ENCODE measurements at regions not wholly inside any gene's neighbourhood (a gene's known extent, or its start where the extent isn't known, plus 50 kb on each side); places are given as distances from the start of the nearest gene placed in this dataset.
"Not testable (repeated sequence)": the region's sequence is repeated elsewhere in the genome, so short reads cannot be mapped to it uniquely, and the experiment has no call there.

DNA sequence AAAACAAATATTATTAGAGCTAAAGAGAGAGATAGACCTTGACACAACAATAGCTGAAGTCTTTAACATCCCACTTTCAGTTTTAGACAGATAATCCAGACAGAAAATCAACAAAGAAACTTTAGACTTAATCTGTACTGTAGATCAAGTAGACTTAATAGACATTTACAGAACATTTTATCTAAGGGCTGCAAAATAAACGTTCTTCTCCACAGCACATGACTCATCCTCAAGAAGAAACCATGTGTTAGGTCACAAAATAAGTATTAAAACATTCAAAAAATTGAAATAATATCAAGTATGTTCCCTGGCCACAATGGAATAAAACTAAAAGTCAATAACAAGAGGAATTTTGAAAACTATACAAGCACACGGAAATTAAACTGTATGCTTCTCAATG, 1510.3 kb upstream of the PCDH10 start:
- no peak for DNase-seq (ENCODE audit: low read depth)

DNA sequence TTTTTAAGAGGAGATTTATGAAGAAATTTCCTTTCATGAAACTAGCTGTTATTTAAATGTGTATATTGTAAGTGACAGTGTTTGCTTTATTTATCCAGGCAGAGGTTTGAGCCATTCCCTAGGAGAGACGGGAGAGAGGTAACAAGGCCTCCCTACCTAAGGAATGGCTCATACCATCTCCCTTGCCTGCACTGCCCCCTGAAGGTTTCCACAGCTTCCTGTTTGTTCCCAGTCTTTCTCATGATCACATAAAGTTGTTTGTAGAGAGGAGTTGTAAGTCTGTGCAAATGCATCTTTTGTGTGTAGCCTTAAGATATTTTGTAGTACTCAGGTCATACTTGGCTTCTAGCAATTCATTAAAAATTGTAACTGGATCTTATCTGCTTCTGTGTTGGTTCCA, 1504.5 kb upstream of the PCDH10 start:
- DNase-seq (ENCODE audit: low read depth): no peak

DNA sequence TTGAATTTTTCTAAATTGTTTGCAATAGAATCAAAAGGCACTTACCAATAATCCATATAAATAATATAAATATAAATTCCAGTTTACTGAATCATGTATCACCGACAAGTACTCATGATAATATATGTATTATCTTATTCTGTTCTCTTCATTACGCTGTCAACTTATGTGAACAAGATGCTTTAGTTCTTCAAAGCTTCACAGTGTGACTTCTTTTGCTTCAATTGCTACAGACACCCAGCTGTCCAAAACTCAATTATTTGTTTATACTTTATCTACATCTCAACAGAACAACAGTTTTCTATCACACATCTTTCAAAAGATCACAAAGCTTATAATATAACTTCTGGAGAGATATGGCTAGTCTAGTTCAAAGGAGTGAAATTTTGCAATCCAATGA, 1499.9 kb upstream of the PCDH10 start:
- no peak for DNase-seq (ENCODE audit: low read depth)

DNA sequence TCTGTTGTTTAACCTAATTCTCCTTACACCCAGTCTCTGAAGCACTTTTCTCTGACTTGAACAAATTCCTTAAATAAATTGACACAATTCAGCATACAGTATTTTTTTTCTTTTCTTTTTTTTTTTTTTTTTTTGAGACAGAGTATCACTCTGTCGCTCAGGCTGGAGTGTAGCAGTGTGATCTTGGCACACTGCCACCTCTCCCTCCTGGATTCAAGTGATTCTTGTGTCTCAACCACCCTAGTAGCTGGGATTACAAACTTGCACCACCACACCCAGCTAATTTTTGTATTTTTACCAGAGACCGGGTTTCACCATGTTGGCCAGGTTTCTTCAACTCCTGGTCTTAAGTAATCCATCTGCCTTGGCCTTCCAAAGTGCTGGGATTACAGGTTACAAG, 1498.1 kb upstream of the PCDH10 start:
- DNase-seq (ENCODE audit: low read depth): no peak

DNA sequence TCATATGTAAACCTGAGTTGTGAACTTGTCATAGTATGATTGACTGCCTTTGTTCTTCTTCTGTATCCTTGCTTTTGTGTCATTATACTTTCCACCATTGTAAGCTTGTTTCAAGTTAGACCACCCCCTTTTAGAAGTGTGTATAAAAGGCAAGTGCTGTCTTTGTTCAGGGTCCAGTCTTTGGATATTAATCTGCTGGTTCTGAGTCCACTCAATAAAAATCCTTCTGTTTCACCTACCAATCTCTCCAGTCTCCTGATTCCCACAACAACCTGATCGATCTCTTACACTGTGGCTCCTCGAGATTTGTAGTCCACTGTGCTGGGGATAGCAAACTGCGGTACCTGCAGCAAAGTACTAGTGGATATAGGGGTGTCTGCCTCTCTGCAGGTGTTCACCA, 1465.8 kb upstream of the PCDH10 start:
- not testable (repeated sequence) for DNase-seq (ENCODE audit: low read depth)

DNA sequence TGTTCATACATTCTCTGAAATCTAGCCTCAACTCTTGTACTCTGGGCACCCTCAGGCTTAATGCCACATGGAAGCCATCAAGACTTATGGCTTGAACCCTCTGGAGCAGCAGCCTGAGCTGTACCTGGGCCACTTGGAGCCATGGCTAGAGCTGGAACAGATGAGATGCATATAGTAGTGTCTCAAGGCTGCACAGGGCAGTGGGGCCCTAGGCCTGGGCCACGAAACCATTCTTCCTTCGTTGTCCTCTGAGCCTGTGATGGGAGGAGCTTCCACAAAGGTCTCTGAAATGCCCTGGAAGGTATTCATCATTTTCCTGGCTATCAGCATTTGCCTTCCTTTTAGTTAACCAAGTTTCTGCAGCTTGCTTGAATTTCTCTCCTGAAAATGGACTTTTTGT, 1427.2 kb upstream of the PCDH10 start:
- DNase-seq (ENCODE audit: low read depth): no peak

DNA sequence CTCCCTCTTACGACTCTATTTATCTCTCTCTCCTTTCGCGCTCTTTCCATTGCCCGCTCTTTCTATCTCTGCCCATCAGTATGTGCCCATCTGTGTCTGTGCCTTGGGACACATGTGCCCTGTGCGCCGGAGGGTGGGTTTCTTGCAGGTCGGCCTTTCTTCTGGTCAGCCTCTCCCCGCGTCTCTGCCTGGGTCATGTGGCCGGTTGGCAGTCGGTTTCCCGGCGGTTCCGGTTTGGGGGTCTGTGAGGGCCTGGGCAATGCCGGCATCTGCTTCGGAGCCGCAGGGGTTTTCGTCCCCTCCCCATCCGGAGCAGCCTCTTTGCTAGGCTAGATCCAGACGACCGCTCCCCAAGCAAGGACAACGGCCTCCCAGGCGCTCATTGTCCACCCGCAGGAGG, 1426.0 kb upstream of the PCDH10 start:
- DNase-seq (ENCODE audit: low read depth): not testable (repeated sequence)

DNA sequence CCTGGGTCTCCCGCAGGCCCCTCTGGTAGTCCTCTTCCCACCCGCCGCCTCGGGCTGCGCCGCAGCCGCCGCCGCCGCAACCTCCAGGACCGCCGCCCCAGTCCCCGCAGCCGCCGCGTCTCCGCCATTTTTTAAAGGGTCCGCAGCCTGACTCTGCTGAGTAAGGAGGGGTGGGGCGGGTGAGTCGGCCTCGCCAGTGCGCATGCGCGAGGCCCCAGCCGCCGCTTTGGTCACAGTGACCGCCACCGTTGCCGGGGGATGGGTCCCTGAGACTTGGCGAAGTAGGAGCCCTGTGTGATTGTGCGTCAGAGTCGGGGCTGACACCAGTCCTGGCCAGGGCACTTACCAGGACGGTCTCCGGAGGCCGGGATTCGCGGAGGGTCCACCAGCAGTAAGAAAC, 1424.2 kb upstream of the PCDH10 start:
- not testable (repeated sequence) for DNase-seq (ENCODE audit: low read depth)

DNA sequence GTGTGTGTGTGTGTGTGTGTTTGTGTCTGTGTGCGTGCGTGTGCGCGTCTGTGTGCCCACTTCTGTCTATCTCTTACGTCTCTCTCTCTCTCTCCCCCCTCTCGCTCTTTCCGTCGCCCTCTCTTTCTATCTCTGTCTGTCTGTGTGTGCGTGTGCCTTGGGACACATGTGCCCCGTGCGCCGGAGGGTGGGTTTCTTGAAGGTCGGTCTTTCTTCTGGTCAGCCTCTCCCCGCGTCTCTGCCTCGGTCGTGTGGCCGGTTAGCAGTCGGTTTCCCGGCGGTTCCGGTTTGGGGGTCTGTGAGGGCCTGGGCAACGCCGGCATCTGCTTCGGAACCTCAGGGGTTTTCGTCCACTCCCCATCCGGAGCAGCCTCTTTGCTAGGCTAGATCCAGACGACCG, 1423.6 kb upstream of the PCDH10 start:
- DNase-seq (ENCODE audit: low read depth): not testable (repeated sequence)

DNA sequence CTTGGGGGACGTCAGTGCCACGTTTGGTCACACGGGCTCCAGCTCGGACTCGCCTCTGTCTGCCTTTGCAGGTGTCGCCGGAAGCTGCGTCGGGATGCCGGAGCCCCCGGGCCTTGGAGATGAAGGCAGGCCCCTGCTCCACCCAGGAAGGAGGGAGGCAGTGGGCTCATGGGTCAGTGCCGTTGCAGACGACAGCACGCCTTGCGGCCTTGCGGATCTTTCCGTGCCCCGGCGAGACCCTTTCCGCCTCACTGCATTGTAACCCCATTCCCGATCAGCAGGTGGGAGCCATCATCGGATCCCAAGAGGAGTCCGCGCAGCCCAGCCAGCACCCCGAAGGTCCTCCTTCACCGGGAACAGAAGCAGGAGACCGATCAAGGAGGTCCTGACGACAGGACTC, 1422.2 kb upstream of the PCDH10 start:
- not testable (repeated sequence) for DNase-seq (ENCODE audit: low read depth)

DNA sequence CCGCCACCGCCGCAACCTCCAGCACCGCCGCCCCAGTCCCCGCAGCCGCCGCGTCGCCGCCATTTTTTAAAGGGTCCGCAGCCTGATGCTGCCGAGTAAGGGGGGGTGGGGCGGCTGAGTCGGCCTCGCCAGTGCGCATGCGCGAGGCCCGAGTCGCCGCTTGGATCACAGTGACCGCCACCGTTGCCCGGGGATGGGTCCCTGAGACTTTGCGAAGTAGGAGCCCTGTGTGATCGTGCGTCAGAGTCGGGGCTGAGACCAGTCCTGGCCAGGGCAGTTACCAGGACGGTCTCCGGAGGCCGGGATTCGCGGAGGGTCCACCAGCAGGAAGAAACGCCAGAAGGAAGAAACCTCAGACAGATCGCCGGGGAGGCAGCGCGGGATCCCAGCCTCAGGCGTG, 1421.7 kb upstream of the PCDH10 start:
- not testable (repeated sequence) for DNase-seq (ENCODE audit: low read depth)

DNA sequence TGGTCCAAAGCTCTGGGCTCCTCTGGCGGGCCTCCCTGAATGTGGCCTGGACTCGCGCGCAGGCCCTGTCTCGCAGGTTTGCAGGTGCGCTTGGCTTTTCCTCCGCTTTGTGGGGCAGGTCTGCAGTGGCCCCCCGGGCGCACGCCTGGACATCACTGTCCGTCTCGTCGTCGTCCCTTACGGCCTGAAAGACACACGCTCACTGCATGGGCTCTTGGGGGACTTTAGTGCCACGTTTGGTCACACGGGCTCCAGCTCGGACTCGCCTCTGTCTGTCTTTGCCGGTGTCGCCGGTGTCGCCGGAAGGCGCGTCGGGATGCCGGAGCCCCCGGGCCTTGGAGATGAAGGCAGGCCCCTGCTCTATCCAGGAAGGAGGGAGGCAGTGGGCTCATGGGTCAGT, 1419.9 kb upstream of the PCDH10 start:
- not testable (repeated sequence) for DNase-seq (ENCODE audit: low read depth)

DNA sequence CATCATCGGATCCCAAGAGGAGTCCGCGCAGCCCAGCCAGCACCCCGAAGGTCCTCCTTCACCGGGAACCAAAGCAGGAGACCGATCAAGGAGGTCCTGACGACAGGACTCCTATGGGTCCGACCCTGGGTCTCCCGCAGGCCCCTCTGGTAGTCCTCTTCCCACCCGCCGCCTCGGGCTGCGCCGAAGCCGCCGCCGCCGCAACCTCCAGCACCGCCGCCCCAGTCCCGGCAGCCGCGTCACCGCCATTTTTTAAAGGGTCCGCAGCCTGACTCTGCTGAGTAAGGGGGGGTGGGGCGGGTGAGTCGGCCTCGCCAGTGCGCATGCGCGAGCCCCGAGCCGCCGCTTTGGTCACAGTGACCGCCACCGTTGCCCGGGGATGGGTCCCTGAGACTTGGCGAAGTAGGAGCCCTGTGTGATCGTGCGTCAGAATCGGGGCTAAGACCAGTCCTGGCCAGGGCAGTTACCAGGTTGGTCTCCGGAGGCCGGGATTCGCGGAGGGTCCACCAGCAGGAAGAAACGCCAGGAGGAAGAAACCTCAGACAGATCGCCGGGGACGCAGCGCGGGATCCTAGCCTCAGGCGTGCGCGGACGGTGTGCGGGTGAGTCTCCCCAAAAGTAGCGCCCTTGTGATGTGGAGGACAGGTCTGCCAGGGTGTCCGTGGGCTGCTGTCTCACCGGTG, 1419.2 kb upstream of the PCDH10 start:
- DNase-seq (ENCODE audit: low read depth): not testable (repeated sequence)

DNA sequence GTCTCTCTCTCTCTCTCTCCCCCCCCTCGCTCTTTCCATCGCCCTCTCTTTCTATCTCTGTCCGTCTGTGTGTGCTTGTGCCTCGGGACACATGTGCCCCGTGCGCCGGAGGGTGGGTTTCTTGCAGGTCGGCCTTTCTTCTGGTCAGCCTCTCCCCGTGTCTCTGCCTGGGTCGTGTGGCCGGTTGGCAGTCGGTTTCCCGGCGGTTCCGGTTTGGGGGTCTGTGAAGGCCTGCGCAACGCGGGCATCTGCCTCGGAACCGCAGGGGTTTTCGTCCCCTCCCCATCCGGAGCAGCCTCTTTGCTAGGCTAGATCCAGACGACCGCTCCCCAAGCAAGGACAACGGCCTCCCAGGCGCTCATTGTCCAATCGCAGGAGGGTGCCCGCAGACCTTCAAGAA, 1418.5 kb upstream of the PCDH10 start:
- DNase-seq (ENCODE audit: low read depth): not testable (repeated sequence)

DNA sequence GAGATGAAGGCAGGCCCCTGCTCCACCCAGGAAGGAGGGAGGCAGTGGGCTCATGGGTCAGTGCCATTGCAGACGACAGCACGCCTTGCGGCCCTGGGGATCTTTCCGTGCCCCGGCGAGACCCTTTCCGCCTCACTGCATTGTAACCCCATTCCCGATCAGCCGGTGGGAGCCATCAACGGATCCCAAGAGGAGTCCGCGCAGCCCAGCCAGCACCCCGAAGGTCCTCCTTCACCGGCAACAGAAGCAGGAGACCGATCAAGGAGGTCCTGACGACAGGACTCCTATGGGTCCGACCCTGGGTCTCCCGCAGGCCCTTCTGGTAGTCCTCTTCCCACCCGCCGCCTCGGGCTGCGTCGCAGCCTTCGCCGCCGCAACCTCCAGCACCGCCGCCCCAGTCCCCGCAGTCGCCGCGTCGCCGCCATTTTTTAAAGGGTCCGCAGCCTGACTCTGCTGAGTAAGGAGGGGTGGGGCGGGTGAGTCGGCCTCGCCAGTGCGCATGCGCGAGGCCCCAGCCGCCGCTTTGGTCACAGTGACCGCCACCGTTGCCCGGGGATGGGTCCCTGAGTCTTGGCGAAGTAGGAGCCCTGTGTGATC, 1417.0 kb upstream of the PCDH10 start:
- DNase-seq (ENCODE audit: low read depth): not testable (repeated sequence)

DNA sequence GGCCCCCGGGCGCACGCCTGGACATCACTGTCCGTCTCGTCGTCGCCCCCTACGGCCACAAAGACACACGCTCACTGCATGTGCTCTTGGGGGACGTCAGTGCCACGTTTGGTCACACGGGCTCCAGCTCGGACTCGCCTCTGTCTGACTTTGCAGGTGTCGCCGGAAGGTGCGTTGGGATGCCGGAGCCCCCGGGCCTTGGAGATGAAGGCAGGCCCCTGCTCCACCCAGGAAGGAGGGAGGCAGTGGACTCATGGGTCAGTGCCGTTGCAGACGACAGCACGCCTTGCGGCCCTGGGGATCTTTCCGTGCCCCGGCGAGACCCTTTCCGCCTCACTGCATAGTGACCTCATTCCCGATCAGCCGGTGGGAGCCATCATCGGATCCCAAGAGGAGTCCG, 1414.8 kb upstream of the PCDH10 start:
- DNase-seq (ENCODE audit: low read depth): not testable (repeated sequence)

DNA sequence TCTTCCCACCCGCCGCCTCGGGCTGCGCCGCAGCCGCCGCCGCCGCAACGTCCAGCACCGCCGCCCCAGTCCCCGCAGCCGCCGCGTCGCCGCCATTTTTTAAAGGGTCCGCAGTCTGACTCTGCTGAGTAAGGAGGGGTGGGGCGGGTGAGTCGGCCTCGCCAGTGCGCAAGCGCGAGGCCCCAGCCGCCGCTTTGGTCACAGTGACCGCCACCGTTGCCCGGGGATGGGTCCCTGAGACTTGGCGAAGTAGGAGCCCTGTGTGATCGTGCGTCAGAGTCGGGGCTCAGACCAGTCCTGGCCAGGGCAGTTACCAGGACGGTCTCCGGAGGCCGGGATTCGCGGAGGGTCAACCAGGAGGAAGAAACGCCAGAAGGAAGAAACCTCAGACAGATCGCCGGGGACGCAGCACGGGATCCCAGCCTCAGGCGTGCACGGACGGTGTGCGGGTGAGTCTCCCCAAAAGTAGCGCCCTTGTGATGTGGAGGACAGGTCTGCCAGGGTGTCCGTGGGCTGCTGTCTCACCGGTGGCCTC, 1414.2 kb upstream of the PCDH10 start:
- DNase-seq (ENCODE audit: low read depth): peak; percentile 9

DNA sequence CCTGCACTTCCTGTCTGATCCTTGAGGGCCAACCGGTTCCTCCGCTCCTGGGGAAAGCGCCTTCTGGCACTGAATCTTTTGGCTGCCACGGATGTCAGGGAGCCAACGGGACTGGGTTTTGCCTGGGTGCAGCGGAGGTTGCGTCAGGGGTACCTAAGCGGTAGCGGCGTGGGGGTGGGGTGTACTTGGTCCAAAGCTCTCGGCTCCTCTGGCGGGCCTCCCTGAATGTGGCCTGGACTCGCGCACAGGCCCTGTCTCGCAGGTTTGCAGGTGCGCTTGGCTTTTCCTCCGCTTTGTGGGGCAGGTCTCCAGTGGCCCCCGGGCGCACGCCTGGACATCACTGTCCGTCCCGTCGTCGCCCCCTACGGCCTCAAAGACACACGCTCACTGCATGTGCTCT, 1410.1 kb upstream of the PCDH10 start:
- not testable (repeated sequence) for DNase-seq (ENCODE audit: low read depth)

DNA sequence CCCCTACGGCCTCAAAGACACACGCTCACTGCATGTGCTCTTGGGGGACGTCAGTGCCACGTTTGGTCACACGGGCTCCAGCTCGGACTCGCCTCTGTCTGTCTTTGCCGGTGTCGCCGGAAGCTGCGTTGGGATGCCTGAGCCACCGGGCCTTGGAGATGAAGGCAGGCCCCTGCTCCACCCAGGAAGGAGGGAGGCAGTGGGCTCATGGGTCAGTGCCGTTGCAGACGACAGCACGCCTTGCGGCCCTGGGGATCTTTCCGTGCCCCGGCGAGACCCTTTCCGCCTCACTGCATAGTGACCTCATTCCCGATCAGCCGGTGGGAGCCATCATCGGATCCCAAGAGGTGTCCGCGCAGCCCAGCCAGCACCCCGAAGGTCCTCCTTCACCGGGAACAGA, 1407.3 kb upstream of the PCDH10 start:
- DNase-seq (ENCODE audit: low read depth): not testable (repeated sequence)

DNA sequence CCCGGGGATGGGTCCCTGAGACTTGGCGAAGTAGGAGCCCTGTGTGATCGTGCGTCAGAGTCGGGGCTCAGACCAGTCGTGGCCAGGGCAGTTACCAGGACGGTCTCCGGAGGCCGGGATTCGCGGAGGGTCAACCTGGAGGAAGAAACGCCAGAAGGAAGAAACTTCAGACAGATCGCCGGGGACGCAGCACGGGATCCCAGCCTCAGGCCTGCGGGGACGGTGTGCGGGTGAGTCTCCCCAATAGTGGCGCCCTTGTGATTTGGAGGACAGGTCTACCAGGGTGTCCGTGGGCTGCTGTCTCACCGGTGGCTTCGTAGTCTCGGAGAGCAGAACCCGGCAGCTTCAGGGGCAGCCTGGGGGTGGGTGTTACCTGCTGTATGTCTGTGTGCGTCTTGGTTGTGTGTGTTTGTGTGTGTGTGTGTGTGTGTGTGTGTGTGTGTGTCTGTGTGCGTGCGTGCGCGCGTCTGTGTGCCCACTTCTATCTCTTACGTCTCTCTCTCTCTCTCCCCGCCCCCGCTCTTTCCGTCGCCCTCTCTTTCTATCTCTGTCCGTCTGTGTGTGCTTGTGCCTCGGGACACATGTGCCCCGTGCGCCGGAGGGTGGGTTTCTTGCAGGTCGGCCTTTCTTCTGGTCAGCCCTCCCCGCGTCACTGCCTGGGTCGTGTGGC, 1406.4 kb upstream of the PCDH10 start:
- peak; percentile 33 for DNase-seq (ENCODE audit: low read depth)

DNA sequence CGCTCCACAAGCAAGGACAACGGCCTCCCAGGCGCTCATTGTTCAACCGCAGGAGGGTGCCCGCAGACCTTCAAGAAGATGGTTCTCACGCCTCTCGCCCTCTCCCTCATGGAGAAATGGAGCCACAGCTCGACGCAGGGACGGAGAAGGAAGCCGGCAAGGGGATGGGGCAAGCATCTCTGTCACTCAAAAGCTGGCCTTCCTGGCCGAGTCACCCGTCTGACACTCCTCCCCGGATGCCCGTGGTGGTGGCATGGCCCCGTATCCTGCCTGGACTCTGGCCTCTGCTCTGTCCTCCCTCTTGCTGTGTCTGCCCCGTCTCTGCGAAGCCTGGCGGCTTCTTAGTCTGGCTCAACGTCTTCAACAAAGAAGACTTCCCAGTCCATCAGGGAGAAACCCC, 1405.7 kb upstream of the PCDH10 start:
- DNase-seq (ENCODE audit: low read depth): not testable (repeated sequence)

DNA sequence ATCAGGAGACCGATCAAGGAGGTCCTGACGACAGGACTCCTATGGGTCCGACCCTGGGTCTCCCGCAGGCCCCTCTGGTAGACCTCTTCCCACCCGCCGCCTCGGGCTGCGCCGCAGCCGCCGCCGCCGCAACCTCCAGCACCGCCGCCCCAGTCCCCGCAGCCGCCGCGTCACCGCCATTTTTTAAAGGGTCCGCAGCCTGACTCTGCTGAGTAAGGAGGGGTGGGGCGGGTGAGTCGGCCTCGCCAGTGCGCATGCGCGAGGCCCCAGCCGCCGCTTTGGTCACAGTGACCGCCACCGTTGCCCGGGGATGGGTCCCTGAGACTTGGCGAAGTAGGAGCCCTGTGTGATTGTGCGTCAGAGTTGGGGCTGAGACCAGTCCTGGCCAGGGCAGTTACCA, 1401.9 kb upstream of the PCDH10 start:
- DNase-seq (ENCODE audit: low read depth): not testable (repeated sequence)

DNA sequence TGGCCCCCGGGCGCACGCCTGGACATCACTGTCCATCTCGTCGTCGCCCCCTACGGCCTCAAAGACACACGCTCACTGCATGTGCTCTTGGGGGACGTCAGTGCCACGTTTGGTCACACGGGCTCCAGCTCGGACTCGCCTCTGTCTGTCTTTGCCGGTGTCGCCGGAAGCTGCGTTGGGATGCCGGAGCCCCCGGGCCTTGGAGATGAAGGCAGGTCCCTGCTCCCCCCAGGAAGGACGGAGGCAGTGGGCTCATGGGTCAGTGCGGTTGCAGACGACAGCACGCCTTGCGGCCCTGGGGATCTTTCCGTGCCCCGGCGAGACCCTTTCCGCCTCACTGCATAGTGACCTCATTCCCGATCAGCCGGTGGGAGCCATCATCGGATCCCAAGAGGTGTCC, 1399.9 kb upstream of the PCDH10 start:
- not testable (repeated sequence) for DNase-seq (ENCODE audit: low read depth)
